H1 (cell line): ENCODE measurements at regions not wholly inside any gene's neighbourhood (a gene's known extent, or its start where the extent isn't known, plus 50 kb on each side); places are given as distances from the start of the nearest gene placed in this dataset.

ENCODE experiments used
- CEBPB ChIP-seq: IDR thresholded peaks from 2 replicates; pipeline ENCODE4 v1.6.1; 2012; ENCODE audit warnings: low read depth, low read length
- EZH2 ChIP-seq: fragments of 200-600 bp; sonication (generic); IDR thresholded peaks from 2 replicates; pipeline ENCODE4 v1.7.1; 2012; ENCODE audit warnings: low read depth, mild to moderate bottlenecking, moderate library complexity, low read length, inconsistent platforms; ENCODE audit not compliant: severe bottlenecking
- HDAC2 ChIP-seq, 2 experiments: fragments of 300-600 bp in 1 of 2; sonication (generic) in 1 of 2; IDR thresholded peaks; 2 replicates each; pipeline ENCODE4 v1.6.1; 2011 to 2012; ENCODE audit warnings: low read depth in 2 of 2, low read length in 2 of 2, mild to moderate bottlenecking in 2 of 2, moderate library complexity in 2 of 2, borderline replicate concordance in 1 of 2, inconsistent platforms in 1 of 2
- JUN ChIP-seq: IDR thresholded peaks from 2 replicates; pipeline ENCODE4 v1.6.1; 2011; ENCODE audit warnings: low read depth, mild to moderate bottlenecking, improper control_type of control experiment, low read length
- MAX ChIP-seq: IDR thresholded peaks from 2 replicates; pipeline ENCODE4 v1.6.1; 2012; ENCODE audit warnings: inconsistent platforms
- POLR2AphosphoS5 ChIP-seq: IDR thresholded peaks from 2 replicates; pipeline ENCODE4 v1.6.1; 2011; ENCODE audit warnings: low read depth, low read length
- SRF ChIP-seq: IDR thresholded peaks from 2 replicates; pipeline ENCODE4 v1.6.1; 2011; ENCODE audit warnings: mild to moderate bottlenecking, low read depth, low read length, moderate library complexity
- YY1 ChIP-seq: IDR thresholded peaks from 2 replicates; pipeline ENCODE4 v1.6.1; 2011; ENCODE audit warnings: low read depth, mild to moderate bottlenecking, low read length
- TF ChIP-seq, protein P1 (sequence below): IDR thresholded peaks from 2 replicates; pipeline ENCODE4 v1.6.1; 2011; ENCODE audit warnings: low read depth, mild to moderate bottlenecking, low read length; ENCODE audit not compliant: insufficient read depth
- TF ChIP-seq, protein P2 (sequence below): IDR thresholded peaks from 2 replicates; pipeline ENCODE4 v1.6.1; 2011; ENCODE audit warnings: low read length, improper control_type of control experiment

DNA sequence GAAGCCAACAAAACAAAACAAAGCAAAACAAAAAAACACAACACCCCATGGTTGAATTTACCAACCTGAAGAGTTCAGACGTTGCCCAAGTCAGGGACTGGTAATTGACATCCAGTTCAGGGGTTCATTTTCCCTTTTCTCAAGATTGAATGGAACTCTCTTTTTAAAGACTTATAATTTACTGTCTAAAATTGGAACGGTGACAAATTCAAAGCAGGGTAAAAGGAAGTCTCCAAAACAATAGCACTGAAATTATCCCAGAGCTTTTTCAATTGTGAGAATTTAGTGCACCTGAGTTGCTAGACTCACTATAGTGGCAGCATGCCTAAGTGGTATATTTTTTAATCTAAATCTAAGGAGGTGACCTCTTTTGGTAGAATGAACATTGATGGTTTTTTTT lies 90.9 kb upstream of the PREP start:
- TF ChIP-seq HDAC2 (IDR thresholded peaks at IDR 0.05; ENCODE audit: borderline replicate concordance in 1 of 2, low read depth in 2 of 2, low read length in 2 of 2) (no peak), JUN (no peak), YY1 (no peak), SRF (no peak), EZH2 (no peak), POLR2AphosphoS5 (no peak), MAX (no peak), CEBPB (no peak)
- TF ChIP-seq, protein P1, sequence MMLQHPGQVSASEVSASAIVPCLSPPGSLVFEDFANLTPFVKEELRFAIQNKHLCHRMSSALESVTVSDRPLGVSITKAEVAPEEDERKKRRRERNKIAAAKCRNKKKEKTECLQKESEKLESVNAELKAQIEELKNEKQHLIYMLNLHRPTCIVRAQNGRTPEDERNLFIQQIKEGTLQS = no peak
- TF ChIP-seq, protein P2, sequence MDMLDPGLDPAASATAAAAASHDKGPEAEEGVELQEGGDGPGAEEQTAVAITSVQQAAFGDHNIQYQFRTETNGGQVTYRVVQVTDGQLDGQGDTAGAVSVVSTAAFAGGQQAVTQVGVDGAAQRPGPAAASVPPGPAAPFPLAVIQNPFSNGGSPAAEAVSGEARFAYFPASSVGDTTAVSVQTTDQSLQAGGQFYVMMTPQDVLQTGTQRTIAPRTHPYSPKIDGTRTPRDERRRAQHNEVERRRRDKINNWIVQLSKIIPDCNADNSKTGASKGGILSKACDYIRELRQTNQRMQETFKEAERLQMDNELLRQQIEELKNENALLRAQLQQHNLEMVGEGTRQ = no peak
